Activated CD8-positive, alpha-beta memory T cell treated with anti-CD3 and anti-CD28 coated beads for 36 hours (primary cell): ENCODE measurements at regions not wholly inside any gene's neighbourhood (a gene's known extent, or its start where the extent isn't known, plus 50 kb on each side); places are given as distances from the start of the nearest gene placed in this dataset.

Experiments used
- CTCF ChIA-PET: fragments of 350-600 bp; sonication (Branson Sonifier 250); formaldehyde crosslinking; loops from one replicate; lab custom pipeline; 2021; ENCODE audit warnings: antibody characterized with exemption; lab: Charles Lee
- POLR2A ChIA-PET: fragments of 350-600 bp; sonication (Branson Sonifier 250); formaldehyde crosslinking; loops from one replicate; lab custom pipeline; 2021; ENCODE audit warnings: antibody characterized with exemption; lab: Charles Lee

- ChIA-PET CTCF (no interaction called here), POLR2A (no interaction called here)
Observed at GRCh38 chr7:115249080-115249479, 327.2 kb downstream of the MDFIC start.

- ChIA-PET POLR2A (no interaction called here), CTCF (no interaction called here)
Observed at GRCh38 chr7:115241151-115241550, 319.3 kb downstream of the MDFIC start.

GRCh38 chr7:115240242-115240641, 318.3 kb downstream of the MDFIC start:
- POLR2A ChIA-PET, result no interaction called here
- CTCF ChIA-PET, result no interaction called here

GRCh38 chr7:115235075-115235474, 313.2 kb downstream of the MDFIC start:
- POLR2A ChIA-PET, result no interaction called here
- CTCF ChIA-PET, result no interaction called here

GRCh38 chr7:115233809-115234208, 311.9 kb downstream of the MDFIC start:
- ChIA-PET POLR2A (no interaction called here), CTCF (no interaction called here)

GRCh38 chr7:115232041-115232440, 310.1 kb downstream of the MDFIC start:
- ChIA-PET CTCF (interaction anchor here (1.1 kb wide), 1 partner anchor 368 kb away, joined by 4 read pairs; no protein-coding TSS in a partner anchor), POLR2A (no interaction called here)

- CTCF ChIA-PET, result no interaction called here
- POLR2A ChIA-PET, result interaction anchor here (0.5 kb wide), 1 partner anchor 480 kb away, joined by 3 read pairs; no protein-coding TSS in a partner anchor
Observed at GRCh38 chr7:115230882-115231571, 309.1 kb downstream of the MDFIC start.

GRCh38 chr7:115229401-115230105, 307.7 kb downstream of the MDFIC start:
- ChIA-PET CTCF (no interaction called here), POLR2A (no interaction called here)

- CTCF ChIA-PET, result no interaction called here
- POLR2A ChIA-PET, result no interaction called here
Observed at GRCh38 chr7:115227473-115228235, 305.8 kb downstream of the MDFIC start.

GRCh38 chr7:115226410-115226809, 304.5 kb downstream of the MDFIC start:
- CTCF ChIA-PET, result interaction anchor here (0.9 kb wide), 1 partner anchor 9 kb away, joined by 3 read pairs; no protein-coding TSS in a partner anchor

GRCh38 chr7:115224922-115225321, 303.0 kb downstream of the MDFIC start:
- ChIA-PET POLR2A (interaction anchor here (0.7 kb wide), 1 partner anchor 555 kb away, joined by 3 read pairs; no protein-coding TSS in a partner anchor), CTCF (no interaction called here)

More at GRCh38 chr7:115226410-115226809, 304.5 kb downstream of the MDFIC start:
- POLR2A ChIA-PET, result no interaction called here

GRCh38 chr7:115223959-115224358, 302.1 kb downstream of the MDFIC start:
- ChIA-PET CTCF (no interaction called here), POLR2A (no interaction called here)

- POLR2A ChIA-PET, result no interaction called here
- CTCF ChIA-PET, result no interaction called here
Observed at GRCh38 chr7:115221456-115221855, 299.6 kb downstream of the MDFIC start.

GRCh38 chr7:115218076-115218475, 296.2 kb downstream of the MDFIC start:
- CTCF ChIA-PET, result no interaction called here
- POLR2A ChIA-PET, result no interaction called here

GRCh38 chr7:115217373-115217772, 295.5 kb downstream of the MDFIC start:
- ChIA-PET CTCF (interaction anchor here (0.6 to 1.3 kb wide), 2 partner anchors 9 to 352 kb away, joined by 3 read pairs; no protein-coding TSS in a partner anchor), POLR2A (no interaction called here)

GRCh38 chr7:115216652-115217051, 294.8 kb downstream of the MDFIC start:
- POLR2A ChIA-PET, result no interaction called here
- CTCF ChIA-PET, result interaction anchor here (1.3 kb wide), 1 partner anchor 351 kb away, joined by 3 read pairs; no protein-coding TSS in a partner anchor

GRCh38 chr7:115211171-115211570, 289.3 kb downstream of the MDFIC start:
- ChIA-PET CTCF (no interaction called here), POLR2A (interaction anchor here (0.5 kb wide), 1 partner anchor 344 kb away, joined by 3 read pairs; no protein-coding TSS in a partner anchor)

GRCh38 chr7:115210552-115210951, 288.7 kb downstream of the MDFIC start:
- CTCF ChIA-PET, result interaction anchor here (0.6 kb wide), 1 partner anchor 1214 kb away, joined by 3 read pairs; no protein-coding TSS in a partner anchor
- POLR2A ChIA-PET, result interaction anchor here (0.5 kb wide), 1 partner anchor 344 kb away, joined by 3 read pairs; no protein-coding TSS in a partner anchor

- ChIA-PET CTCF (no interaction called here), POLR2A (no interaction called here)
Observed at GRCh38 chr7:115208710-115209560, 287.0 kb downstream of the MDFIC start.
